ENCODE measurements at regions not wholly inside any gene's neighbourhood (a gene's known extent, or its start where the extent isn't known, plus 50 kb on each side); places are given as distances from the start of the nearest gene placed in this dataset.

- no CpG with 5 or more reads among the region's 3 CpGs for WGBS (ENCODE audit: insufficient coverage, low coverage, low lambda C conversion rate, missing lambda C conversion rate)
- intact Hi-C loops (cut with DNase I) = no loop called here
- no peaks in the 10 kb centered on the region for H3K4me1 ChIP-seq
- DNase-seq (no peak), ATAC-seq (no peak)
- H3K27me3 ChIP-seq = no peaks in the 10 kb centered on the region
- H3K27ac ChIP-seq = no peak overlapping the region
- H3K4me3 ChIP-seq = no peak overlapping the region
- H3K9me3 ChIP-seq = no peaks in the 10 kb centered on the region
- H3K36me3 ChIP-seq = no peaks in the 10 kb centered on the region
- no peak for TF ChIP-seq POLR2A (IDR thresholded peaks at IDR 0.05)
- TF ChIP-seq, protein P1, sequence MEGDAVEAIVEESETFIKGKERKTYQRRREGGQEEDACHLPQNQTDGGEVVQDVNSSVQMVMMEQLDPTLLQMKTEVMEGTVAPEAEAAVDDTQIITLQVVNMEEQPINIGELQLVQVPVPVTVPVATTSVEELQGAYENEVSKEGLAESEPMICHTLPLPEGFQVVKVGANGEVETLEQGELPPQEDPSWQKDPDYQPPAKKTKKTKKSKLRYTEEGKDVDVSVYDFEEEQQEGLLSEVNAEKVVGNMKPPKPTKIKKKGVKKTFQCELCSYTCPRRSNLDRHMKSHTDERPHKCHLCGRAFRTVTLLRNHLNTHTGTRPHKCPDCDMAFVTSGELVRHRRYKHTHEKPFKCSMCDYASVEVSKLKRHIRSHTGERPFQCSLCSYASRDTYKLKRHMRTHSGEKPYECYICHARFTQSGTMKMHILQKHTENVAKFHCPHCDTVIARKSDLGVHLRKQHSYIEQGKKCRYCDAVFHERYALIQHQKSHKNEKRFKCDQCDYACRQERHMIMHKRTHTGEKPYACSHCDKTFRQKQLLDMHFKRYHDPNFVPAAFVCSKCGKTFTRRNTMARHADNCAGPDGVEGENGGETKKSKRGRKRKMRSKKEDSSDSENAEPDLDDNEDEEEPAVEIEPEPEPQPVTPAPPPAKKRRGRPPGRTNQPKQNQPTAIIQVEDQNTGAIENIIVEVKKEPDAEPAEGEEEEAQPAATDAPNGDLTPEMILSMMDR (IDR thresholded peaks at IDR 0.05) = no peak
Measured at GRCh38 chrY:9041474-9041873, 295.8 kb upstream of the TSPY4 start.

Data from right lobe of liver (tissue), 6 donors.